Epidermal melanocyte (primary cell): ENCODE measurements at regions not wholly inside any gene's neighbourhood (a gene's known extent, or its start where the extent isn't known, plus 50 kb on each side); places are given as distances from the start of the nearest gene placed in this dataset.
"Not testable (repeated sequence)": the region's sequence is repeated elsewhere in the genome, so short reads cannot be mapped to it uniquely, and the experiment has no call there.

Experiments
- DNase-seq: peaks from one replicate; pipeline ENCODE4 v3.0.0; 2011; ENCODE audit warnings: low spot score; ENCODE audit not compliant: insufficient read length

DNA sequence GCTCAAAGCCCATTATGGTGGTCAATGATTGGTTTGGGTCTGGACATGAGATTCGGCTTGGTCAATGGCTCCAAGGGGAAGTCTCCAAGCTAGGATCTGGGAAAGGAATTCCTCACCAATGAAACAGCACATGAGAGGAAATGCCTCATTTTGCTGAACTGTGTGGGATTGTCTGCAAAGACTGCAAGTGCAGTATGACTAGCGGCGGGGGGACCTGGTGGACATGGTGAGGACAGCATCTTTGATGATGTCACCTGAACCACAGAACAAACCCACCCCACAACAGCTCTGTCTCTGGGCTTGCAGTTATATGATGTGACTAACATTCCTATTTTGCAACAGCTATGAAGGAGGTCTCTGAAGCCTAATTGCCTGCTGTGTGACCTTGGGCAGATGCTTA, 50.6 kb upstream of the NKD1 start:
- no peak for DNase-seq

- no peak for DNase-seq
Observed at GRCh38 chr16:50496990-50497389, 51.2 kb upstream of the NKD1 start.

- no peak for DNase-seq
Observed at GRCh38 chr16:50495673-50496072, 52.5 kb upstream of the NKD1 start.

DNA sequence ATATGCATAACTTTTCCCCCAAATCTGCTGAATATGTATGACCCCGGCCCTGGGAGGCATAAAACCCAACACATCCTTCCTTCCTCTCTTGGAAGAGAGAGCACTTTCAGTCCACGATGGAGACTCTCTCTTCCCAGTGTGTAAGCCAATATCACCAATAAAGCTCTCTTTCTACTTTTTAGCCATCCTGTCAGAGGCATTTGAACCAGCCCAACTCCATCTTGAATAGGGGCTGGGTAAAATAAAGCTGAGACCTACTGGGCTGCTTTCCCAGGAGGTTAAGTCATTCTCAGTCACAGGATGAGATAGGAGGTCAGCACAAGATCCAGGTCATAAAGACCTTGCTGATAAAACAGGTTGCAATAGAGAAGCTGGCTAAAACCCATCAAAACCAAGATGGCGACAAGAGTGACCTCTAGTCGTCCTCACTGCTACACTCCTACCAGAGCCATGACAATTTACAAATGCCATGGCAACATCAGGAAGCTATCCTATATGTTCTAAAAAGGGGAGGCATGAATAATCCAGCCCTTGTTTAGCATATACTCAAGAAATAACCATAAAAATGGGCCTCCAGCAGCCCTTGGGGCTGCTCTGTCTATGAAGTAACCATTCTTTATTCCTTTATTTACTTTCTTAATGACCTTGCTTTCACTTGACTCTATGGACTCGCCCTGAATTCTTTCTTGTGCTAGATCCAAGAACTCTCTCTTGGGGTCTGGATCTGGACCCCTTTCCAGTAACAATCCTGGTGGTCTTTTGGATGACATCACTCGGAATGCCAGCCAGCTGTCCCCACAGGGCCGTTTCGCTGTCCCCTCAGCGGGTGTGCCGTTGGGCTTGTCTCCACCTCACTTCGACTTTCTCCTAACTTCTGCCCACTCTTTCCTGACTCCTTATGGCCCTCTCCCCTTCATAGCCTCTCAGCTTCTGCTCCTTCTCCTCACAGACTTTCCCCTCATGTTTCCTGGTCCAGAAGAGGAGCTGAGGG, 53.4 kb upstream of the NKD1 start:
- no peak for DNase-seq

DNA sequence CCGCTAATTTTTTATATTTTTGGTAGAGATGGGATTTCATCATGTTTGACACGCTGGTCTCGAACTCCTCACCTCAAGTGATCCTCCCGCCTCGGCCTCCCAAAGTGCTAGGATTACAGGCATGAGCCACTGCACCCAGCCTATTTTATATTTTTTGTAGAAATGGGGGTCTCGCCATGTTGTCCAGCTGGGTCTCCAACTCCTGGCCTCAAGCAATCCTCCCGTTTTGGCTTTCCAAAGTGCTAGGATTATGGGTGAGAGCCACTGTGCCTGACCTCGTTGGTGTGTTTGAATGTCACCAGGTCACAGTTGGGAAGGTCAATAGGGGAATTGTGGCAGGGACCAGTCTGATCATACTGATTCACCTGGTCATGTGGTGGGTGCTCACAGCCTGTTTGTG, 56.7 kb upstream of the NKD1 start:
- DNase-seq: no peak

- DNase-seq: no peak
Observed at GRCh38 chr16:50490828-50491227, 57.4 kb upstream of the NKD1 start.

DNA sequence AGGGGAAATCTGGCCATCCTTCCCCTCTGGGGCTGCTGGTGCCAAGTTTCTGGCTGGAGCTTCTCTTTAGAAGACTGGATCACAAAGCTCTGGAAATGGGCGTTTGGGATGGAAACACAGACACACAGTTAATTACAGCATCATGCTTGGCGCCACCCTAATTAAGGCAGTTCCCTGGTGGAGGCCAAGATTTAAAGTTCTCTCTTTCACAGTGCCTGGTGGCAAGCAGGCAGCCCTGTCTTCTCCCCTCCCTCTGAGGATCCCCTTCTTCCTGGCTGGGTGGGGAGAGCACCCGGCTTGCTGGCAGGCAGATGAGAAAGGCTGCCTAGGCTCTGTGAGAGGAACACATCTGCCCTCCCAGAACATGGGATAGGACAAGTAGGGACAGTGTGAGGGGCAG, 59.0 kb upstream of the NKD1 start:
- DNase-seq: no peak

DNA sequence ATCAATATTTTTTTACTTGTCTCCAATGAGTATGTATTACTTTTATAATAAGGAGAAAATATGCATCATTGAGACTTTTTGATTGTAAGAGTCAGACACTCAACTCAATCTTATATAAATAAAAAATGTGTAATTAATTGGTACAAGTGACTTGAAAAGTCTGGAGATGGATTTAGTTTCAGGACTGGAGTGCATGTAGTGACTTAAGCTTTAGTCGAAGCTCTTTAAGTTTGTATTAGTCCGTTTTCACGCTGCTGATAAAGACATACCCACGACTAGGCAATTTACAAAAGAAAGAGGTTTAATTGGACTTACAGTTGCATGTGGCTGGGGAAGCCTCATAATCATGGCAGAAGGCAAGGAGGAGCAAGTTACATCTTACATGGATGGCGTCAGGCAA, 60.7 kb upstream of the NKD1 start:
- no peak for DNase-seq

GRCh38 chr16:50486162-50486561, 62.0 kb upstream of the NKD1 start:
- not testable (repeated sequence) for DNase-seq

GRCh38 chr16:50485232-50485631, 63.0 kb upstream of the NKD1 start:
- DNase-seq: no peak

DNA sequence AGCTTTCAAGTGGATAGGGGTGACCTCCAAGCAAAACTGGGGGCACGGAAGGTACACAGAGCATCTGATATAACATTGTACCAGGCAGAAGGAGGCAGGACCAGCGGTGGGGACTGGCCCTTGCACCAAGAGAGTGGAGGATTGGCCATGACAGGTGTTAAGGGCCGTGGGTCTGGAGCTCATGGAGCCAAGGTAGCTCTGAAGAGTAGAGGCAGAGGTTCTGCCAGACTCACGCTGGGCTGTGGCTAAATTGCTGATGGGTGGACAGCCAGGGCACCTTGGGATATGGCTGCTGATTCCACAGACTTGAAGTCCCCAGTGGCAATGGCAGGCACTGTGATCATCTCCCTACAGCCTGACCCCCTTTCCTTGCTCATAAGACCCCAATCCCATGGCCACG, 65.9 kb upstream of the NKD1 start:
- no peak for DNase-seq

- no peak for DNase-seq
Observed at GRCh38 chr16:50480206-50480605, 68.0 kb upstream of the NKD1 start.

DNA sequence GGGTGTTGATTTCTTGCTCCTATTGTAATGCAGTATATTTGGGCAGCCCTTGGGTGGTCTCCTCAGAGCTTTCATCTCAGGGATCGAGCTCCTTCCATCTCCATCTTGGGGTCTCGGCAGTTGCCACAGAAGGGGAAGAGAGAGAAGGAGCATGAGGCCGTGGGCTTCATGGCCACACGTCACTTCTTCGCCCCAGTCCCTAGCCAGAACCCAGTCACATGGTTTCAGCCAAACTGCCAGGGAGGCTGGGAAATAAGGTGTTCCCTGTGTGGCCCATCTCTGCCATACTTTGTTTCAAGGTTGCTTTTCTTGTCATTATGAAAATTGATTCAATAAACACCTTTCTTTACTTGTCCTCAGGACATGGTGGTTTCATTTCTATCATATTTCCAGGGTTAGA, 68.4 kb upstream of the NKD1 start:
- DNase-seq: no peak

DNA sequence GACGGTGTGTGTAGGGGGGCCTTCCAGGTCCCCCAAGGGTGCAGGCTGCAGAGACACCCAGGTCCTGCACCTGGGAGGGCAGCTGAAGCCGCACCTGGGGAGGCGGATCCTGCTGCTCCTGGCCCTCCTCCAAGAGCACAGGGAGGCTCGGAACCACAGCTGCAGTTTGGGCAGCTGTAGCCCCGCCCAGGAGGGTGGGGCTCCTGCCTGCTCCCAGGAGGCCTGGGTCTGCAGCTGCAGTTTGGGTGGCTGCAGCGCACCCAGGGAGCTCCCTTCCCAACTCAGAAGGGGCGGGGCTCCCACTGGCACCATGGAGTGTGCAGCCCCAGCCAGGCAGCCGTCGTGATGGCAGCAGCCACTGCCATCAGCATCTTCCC, 69.4 kb upstream of the NKD1 start:
- DNase-seq: no peak

DNA sequence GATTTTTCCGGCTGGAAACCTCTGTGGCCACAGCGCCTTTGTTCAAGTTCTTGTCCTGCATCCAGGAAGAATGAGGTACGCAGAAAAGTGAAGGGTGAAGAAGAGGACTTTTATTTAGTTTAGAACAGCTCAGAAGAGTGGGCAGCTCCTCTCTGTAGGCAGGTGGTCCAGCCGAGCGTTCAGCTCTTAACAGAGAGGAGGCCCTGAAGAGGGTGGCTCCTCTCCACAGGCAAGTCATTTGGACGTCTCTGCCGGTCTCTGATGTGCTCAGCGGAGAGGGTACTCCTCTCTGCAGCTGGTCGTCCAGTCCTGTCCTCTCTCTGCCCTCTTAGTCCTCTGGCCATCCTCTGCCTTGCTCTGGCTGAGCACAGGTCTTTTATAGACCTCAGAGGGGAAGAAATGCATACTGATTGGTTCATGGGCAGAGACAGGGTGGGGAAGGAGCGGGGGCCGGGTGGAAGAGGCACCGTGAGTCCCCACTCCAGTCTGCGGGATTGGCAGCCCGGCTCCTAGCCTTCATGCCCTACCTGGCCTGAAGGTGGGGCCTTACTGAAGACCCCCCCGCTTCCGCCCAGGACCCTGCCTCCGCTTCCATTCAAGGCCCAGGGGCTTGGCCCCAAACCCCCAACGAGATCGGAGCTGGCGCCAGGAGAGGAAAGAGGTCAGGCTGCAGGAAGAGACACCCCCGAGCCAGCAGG, 70.0 kb upstream of the NKD1 start:
- DNase-seq: no peak

- no peak for DNase-seq
Observed at GRCh38 chr16:50476486-50477255, 71.5 kb upstream of the NKD1 start.

- DNase-seq: no peak
Observed at GRCh38 chr16:50475170-50475569, 73.0 kb upstream of the NKD1 start.

DNA sequence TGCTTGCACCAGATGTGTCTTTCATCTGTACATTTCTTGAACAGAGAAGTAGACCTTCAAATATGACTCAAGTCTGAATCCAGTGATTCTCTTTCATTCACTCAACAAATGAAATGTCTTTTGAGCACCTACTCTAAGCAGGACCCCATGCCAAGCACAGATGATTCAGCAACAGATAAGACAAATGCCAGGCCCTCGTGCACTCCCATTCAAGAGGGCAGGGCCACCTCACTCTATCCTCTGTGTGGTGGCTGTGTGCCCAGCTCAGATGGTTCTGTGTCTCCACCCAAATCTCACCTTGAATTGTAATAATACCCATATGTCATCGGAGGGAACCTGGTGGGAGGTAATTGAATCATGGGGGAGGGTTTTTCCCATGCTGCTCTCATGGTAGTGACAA, 74.1 kb upstream of the NKD1 start:
- no peak for DNase-seq

DNA sequence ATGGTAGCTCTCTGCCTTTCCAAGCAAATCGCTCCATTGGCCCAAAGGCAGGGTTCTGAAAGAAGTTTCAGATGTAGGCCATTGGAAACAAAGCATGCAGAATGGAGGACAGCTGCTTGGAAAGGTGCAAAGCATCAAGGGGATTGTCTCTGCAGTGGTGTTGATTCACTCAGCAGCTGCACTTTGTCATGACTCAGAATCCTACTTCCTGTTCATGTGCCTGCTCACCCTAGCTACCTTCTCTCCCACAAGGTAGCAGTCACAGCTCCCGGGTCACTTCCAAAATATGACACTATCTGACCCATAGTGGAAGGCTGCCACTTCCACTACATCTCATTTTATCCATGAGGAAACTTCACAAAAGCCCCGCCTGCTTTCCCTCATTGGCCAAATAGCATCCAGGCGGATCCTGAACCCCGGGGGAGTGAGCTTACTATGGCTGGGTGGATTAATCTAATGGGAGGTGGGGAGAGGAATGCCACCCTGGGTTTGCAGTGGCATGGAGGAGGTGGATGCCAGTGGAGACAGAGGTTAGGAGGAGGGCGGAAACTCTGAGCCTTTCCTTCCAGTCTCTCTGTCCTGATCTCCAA, 74.7 kb upstream of the NKD1 start:
- no peak for DNase-seq

- no peak for DNase-seq
Observed at GRCh38 chr16:50472472-50472871, 75.7 kb upstream of the NKD1 start.

- no peak for DNase-seq
Observed at GRCh38 chr16:50470687-50471086, 77.5 kb upstream of the NKD1 start.
